HEK293T (cell line): ENCODE measurements at regions not wholly inside any gene's neighbourhood (a gene's known extent, or its start where the extent isn't known, plus 50 kb on each side); places are given as distances from the start of the nearest gene placed in this dataset.

Experiments used
- CTCF ChIA-PET: fragments of 350-600 bp; formaldehyde crosslinking; extraction: SDS; loops from one replicate; lab custom pipeline; 2021; ENCODE audit warnings: antibody characterized with exemption, inconsistent platforms; lab: Yijun Ruan, JAX
- POLR2A ChIA-PET: fragments of 350-600 bp; formaldehyde crosslinking; extraction: SDS; loops from one replicate; lab custom pipeline; 2020; ENCODE audit warnings: antibody characterized with exemption, inconsistent platforms; lab: Yijun Ruan, JAX
- DNase-seq: peaks from one replicate; pipeline ENCODE4 v3.0.0; 2012; ENCODE audit warnings: mixed read lengths; ENCODE audit errors: extremely low spot score
- ARNT ChIP-seq: fragments of 450-650 bp; IDR thresholded peaks from 2 replicates; pipeline ENCODE4 v1.6.1; 2017; ENCODE audit warnings: mild to moderate bottlenecking
- BHLHE40 ChIP-seq: fragments of 450-650 bp; IDR thresholded peaks from 2 replicates; pipeline ENCODE4 v1.6.1; 2016; ENCODE audit warnings: mild to moderate bottlenecking, moderate library complexity, borderline replicate concordance
- CTBP1 ChIP-seq: fragments of 450-650 bp; IDR thresholded peaks from 2 replicates; pipeline ENCODE4 v1.6.1; 2016; ENCODE audit warnings: borderline replicate concordance
- ELF4 ChIP-seq: fragments of 450-650 bp; IDR thresholded peaks from 2 replicates; pipeline ENCODE4 v1.6.1; 2017; ENCODE audit warnings: antibody characterized with exemption
- FOXA1 ChIP-seq: fragments of 450-650 bp; IDR thresholded peaks from 2 replicates; pipeline ENCODE4 v1.6.1; 2016; ENCODE audit warnings: mild to moderate bottlenecking
- FOXK2 ChIP-seq: fragments of 450-650 bp; IDR thresholded peaks from 2 replicates; pipeline ENCODE4 v1.6.1; 2016; ENCODE audit warnings: mild to moderate bottlenecking
- FOXM1 ChIP-seq: fragments of 450-650 bp; IDR thresholded peaks from 2 replicates; pipeline ENCODE4 v1.6.1; 2017; ENCODE audit warnings: mild to moderate bottlenecking, borderline replicate concordance
- HDGF ChIP-seq: fragments of 450-650 bp; IDR thresholded peaks from 2 replicates; pipeline ENCODE4 v1.6.1; 2017; ENCODE audit warnings: antibody characterized with exemption, borderline replicate concordance
- L3MBTL2 ChIP-seq: fragments of 450-650 bp; conservative IDR thresholded peaks from 2 replicates; pipeline ENCODE4 v1.6.1; 2016; ENCODE audit warnings: mild to moderate bottlenecking
- LEF1 ChIP-seq: fragments of 450-650 bp; IDR thresholded peaks from 2 replicates; pipeline ENCODE4 v1.6.1; 2017; ENCODE audit warnings: mild to moderate bottlenecking, borderline replicate concordance
- NFRKB ChIP-seq: fragments of 450-650 bp; IDR thresholded peaks from 2 replicates; pipeline ENCODE4 v1.6.1; 2016; ENCODE audit warnings: mild to moderate bottlenecking, moderate library complexity
- PKNOX1 ChIP-seq: fragments of 450-650 bp; IDR thresholded peaks from 2 replicates; pipeline ENCODE4 v1.6.1; 2016
- SP1 ChIP-seq: fragments of 450-650 bp; IDR thresholded peaks from 2 replicates; pipeline ENCODE4 v1.6.1; 2017
- SUZ12 ChIP-seq: fragments of 450-650 bp; IDR thresholded peaks from 2 replicates; pipeline ENCODE4 v1.6.1; 2016; ENCODE audit warnings: mild to moderate bottlenecking
- TARDBP ChIP-seq: fragments of 450-650 bp; IDR thresholded peaks from 2 replicates; pipeline ENCODE4 v1.6.1; 2016
- ZNF384 ChIP-seq: fragments of 450-650 bp; IDR thresholded peaks from 2 replicates; pipeline ENCODE4 v1.6.1; 2016

GRCh38 chr2:16832910-16833309, 167.3 kb upstream of the CYRIA start:
- TF ChIP-seq FOXA1 (no peak), BHLHE40 (no peak), CTBP1 (no peak), ELF4 (no peak), ARNT (no peak), HDGF (no peak), ZNF384 (no peak), L3MBTL2 (no peak), FOXM1 (no peak), FOXK2 (no peak), SUZ12 (no peak), LEF1 (no peak), SP1 (no peak), PKNOX1 (no peak), TARDBP (no peak), NFRKB (no peak)
- DNase-seq, result no peak
- ChIA-PET CTCF (no interaction called here), POLR2A (no interaction called here)

GRCh38 chr2:16828828-16829160, 163.2 kb upstream of the CYRIA start:
- TF ChIP-seq SUZ12 (no peak), LEF1 (no peak), TARDBP (no peak), HDGF (no peak), FOXA1 (no peak), FOXK2 (no peak), ARNT (no peak), PKNOX1 (no peak), L3MBTL2 (no peak), FOXM1 (no peak), CTBP1 (no peak), NFRKB (no peak), ZNF384 (no peak), SP1 (no peak), ELF4 (no peak), BHLHE40 (no peak)
- POLR2A ChIA-PET, result no interaction called here
- DNase-seq, result no peak
- CTCF ChIA-PET, result no interaction called here

- TF ChIP-seq SUZ12 (no peak), L3MBTL2 (no peak), BHLHE40 (no peak)
- ChIA-PET POLR2A (no interaction called here), CTCF (no interaction called here)
- no peak for DNase-seq
Measured at GRCh38 chr2:16828044-16828827, 162.6 kb upstream of the CYRIA start.

GRCh38 chr2:16824472-16824871, 158.8 kb upstream of the CYRIA start:
- no peak for DNase-seq
- ChIA-PET CTCF (no interaction called here), POLR2A (no interaction called here)
- no peak for TF ChIP-seq FOXK2
- no peak for TF ChIP-seq SP1

GRCh38 chr2:16821692-16822091, 156.1 kb upstream of the CYRIA start:
- DNase-seq, result no peak
- ChIA-PET POLR2A (no interaction called here), CTCF (no interaction called here)
- no peak for TF ChIP-seq BHLHE40
- TF ChIP-seq LEF1, result no peak
- TF ChIP-seq NFRKB, result no peak
- TF ChIP-seq ARNT, result no peak
- TF ChIP-seq TARDBP, result no peak

GRCh38 chr2:16818203-16818556, 152.5 kb upstream of the CYRIA start:
- TF ChIP-seq NFRKB (no peak), PKNOX1 (no peak), HDGF (no peak), SUZ12 (no peak), FOXM1 (no peak), FOXK2 (no peak)
- ChIA-PET CTCF (no interaction called here), POLR2A (no interaction called here)
- DNase-seq, result no peak

- no peak for DNase-seq
- TF ChIP-seq ZNF384, result no peak
- TF ChIP-seq FOXM1, result no peak
- no peak for TF ChIP-seq PKNOX1
- TF ChIP-seq NFRKB, result no peak
- TF ChIP-seq SP1, result no peak
- TF ChIP-seq SUZ12, result no peak
- TF ChIP-seq ARNT, result no peak
- TF ChIP-seq FOXA1, result no peak
- no peak for TF ChIP-seq CTBP1
- no peak for TF ChIP-seq BHLHE40
- TF ChIP-seq HDGF, result no peak
- no peak for TF ChIP-seq ELF4
- TF ChIP-seq TARDBP, result no peak
- TF ChIP-seq LEF1, result no peak
- TF ChIP-seq FOXK2, result no peak
- ChIA-PET POLR2A (no interaction called here), CTCF (no interaction called here)
Measured at GRCh38 chr2:16817305-16818202, 151.9 kb upstream of the CYRIA start.
